COLO829 (cell line): ENCODE measurements at regions not wholly inside any gene's neighbourhood (a gene's known extent, or its start where the extent isn't known, plus 50 kb on each side); places are given as distances from the start of the nearest gene placed in this dataset.
A peak's percentile ranks its signal among the peaks of the same experiment; 100 is the strongest.

Experiments used
- DNase-seq: peaks from one replicate; pipeline ENCODE4 v3.0.0; 2012; ENCODE audit warnings: low spot score

GRCh38 chrX:51798701-51799100 is 55.5 kb downstream of the GSPT2 start:
- DNase-seq = no peak

DNA sequence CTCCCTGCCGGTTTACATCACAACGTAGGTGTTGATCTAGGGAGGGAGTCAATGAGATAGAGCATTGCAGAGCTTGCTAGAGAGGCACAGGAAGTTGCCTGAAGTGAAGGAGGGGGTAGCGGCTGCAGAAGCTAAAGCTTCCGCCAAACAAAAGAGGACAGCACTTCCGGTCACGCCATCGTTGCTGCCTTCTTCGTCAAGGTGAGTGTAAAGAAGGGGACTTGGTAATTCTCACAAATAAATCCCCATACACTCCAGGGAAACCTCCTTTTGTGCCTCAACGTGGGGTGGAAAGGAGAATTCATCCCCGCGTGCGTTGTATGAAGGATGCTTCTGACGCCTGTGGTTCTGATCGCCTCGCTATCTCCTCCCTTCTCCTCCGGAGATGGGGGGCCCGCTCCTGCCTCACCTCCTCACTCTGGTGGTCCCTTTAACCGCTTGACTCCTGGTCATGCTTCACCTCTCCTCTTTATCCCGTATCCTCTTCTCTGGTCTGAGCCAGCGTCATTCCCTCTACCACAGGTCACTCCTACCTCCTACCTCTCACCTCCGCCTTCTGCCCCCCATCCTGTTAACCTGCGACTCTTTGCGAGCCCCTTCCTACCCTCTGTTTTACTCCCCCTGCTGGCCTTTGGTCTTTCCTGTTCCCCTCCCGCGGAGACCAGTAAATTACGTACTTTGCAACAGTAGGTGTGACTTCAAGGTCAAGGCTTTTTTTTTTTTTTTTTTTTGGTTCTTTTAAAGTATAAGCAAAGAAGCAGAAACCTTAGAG is 59.9 kb downstream of the GSPT2 start:
- peak; percentile 18 for DNase-seq

- DNase-seq = no peak
Observed at GRCh38 chrX:51803833-51804232, 60.6 kb downstream of the GSPT2 start.

DNA sequence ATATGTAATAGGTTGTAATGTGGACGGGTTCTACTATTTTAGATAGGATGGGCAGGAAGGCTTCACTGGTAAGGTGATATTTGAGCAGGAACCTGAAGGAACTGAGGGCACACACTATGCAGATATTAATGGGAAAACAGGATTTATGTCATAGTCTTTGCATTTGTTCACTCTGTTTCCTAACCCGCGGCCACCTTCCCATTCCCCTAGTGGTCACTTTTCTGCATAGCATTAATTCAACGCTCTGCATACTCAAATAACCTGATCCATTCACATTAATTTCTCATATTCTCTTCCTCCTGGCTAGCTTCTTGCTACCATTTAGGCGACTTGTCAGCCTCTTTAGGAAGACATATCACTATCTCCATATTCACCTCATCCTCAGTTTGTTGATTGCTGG is 61.5 kb downstream of the GSPT2 start:
- DNase-seq = no peak

GRCh38 chrX:51813886-51814460 is 70.7 kb downstream of the GSPT2 start:
- no peak for DNase-seq

- no peak for DNase-seq
Observed at GRCh38 chrX:51824061-51824460, 69.4 kb upstream of the MAGED1 start.

DNA sequence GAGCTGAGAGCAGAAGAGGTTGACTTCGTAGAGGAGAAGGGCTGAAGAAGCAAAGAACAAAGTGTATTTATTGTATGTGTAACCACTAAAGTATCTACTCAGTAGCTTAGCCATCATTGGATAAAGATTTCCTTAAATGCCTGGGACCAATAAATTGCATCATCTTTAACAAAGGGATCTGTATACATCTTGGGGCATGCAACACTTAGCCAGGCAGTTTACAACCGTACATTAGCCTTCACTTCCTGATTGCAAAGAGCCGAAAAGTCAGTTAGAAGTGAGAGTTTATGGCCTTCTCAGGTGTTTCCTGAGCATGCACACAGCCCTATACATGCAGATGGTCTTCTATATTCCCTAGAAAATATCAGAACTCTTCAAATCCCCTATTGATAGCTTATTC is 68.0 kb upstream of the MAGED1 start:
- DNase-seq = no peak

GRCh38 chrX:51834076-51834475 is 59.3 kb upstream of the MAGED1 start:
- DNase-seq = no peak

- no peak for DNase-seq
Observed at GRCh38 chrX:51836823-51837222, 56.6 kb upstream of the MAGED1 start.

- peak; percentile 7 for DNase-seq
Observed at GRCh38 chrX:51837451-51837850, 56.0 kb upstream of the MAGED1 start.

- peak; percentile 8 for DNase-seq
Observed at GRCh38 chrX:51837921-51838320, 55.5 kb upstream of the MAGED1 start.
